ENCODE measurements at regions not wholly inside any gene's neighbourhood (a gene's known extent, or its start where the extent isn't known, plus 50 kb on each side); places are given as distances from the start of the nearest gene placed in this dataset.

DNA sequence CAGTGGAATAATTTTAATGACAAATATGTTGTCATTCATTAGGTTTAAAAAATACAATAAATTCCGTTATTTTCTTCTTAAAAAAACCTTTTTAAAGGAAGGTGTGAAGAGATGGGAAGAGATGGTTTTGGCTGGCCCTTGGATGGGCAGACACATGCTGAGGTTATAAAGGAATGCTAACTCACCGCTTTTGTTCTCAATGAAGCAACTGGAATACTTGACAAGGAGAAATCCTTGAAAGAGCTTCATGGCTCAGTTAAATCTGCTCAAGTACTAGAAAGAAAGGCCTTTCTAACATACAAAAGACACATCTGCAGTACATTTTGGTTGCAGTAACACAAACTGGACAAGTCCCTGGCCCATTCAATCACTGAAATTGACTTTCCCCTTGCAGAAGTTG lies 158.3 kb upstream of the KCNJ16 start:
- no peak for TF ChIP-seq TEAD4 (IDR thresholded peaks at IDR 0.05; ENCODE audit: borderline replicate concordance, insufficient read depth)
- no peak for TF ChIP-seq CTCF (IDR thresholded peaks at IDR 0.05)
- no peak for TF ChIP-seq FOXJ3 (CRISPR knock-in tag; IDR thresholded peaks at IDR 0.05)
- TF ChIP-seq, protein P1, sequence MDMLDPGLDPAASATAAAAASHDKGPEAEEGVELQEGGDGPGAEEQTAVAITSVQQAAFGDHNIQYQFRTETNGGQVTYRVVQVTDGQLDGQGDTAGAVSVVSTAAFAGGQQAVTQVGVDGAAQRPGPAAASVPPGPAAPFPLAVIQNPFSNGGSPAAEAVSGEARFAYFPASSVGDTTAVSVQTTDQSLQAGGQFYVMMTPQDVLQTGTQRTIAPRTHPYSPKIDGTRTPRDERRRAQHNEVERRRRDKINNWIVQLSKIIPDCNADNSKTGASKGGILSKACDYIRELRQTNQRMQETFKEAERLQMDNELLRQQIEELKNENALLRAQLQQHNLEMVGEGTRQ (IDR thresholded peaks at IDR 0.05; ENCODE audit: borderline replicate concordance, low read depth, low read length) = no peak
- TF ChIP-seq, protein P2, sequence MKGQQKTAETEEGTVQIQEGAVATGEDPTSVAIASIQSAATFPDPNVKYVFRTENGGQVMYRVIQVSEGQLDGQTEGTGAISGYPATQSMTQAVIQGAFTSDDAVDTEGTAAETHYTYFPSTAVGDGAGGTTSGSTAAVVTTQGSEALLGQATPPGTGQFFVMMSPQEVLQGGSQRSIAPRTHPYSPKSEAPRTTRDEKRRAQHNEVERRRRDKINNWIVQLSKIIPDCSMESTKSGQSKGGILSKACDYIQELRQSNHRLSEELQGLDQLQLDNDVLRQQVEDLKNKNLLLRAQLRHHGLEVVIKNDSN (IDR thresholded peaks at IDR 0.05; ENCODE audit: borderline replicate concordance, low read depth) = no peak
- no peak for TF ChIP-seq EP300 (IDR thresholded peaks at IDR 0.05; ENCODE audit: borderline replicate concordance in 1 of 2, low read depth in 1 of 2, low read length in 1 of 2)
- no peak for TF ChIP-seq SIN3A (IDR thresholded peaks at IDR 0.05; ENCODE audit: borderline replicate concordance, low read depth, low read length)
- TF ChIP-seq, protein P3, sequence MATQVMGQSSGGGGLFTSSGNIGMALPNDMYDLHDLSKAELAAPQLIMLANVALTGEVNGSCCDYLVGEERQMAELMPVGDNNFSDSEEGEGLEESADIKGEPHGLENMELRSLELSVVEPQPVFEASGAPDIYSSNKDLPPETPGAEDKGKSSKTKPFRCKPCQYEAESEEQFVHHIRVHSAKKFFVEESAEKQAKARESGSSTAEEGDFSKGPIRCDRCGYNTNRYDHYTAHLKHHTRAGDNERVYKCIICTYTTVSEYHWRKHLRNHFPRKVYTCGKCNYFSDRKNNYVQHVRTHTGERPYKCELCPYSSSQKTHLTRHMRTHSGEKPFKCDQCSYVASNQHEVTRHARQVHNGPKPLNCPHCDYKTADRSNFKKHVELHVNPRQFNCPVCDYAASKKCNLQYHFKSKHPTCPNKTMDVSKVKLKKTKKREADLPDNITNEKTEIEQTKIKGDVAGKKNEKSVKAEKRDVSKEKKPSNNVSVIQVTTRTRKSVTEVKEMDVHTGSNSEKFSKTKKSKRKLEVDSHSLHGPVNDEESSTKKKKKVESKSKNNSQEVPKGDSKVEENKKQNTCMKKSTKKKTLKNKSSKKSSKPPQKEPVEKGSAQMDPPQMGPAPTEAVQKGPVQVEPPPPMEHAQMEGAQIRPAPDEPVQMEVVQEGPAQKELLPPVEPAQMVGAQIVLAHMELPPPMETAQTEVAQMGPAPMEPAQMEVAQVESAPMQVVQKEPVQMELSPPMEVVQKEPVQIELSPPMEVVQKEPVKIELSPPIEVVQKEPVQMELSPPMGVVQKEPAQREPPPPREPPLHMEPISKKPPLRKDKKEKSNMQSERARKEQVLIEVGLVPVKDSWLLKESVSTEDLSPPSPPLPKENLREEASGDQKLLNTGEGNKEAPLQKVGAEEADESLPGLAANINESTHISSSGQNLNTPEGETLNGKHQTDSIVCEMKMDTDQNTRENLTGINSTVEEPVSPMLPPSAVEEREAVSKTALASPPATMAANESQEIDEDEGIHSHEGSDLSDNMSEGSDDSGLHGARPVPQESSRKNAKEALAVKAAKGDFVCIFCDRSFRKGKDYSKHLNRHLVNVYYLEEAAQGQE (IDR thresholded peaks at IDR 0.05; ENCODE audit: low read depth, low read length) = no peak
- no peak for TF ChIP-seq EZH2phosphoT487 (IDR thresholded peaks at IDR 0.05; ENCODE audit: borderline replicate concordance, low read depth)
- no peak for TF ChIP-seq RCOR1 (IDR thresholded peaks at IDR 0.05; ENCODE audit: low read length)

All from SK-N-SH (cell line).